H9 (cell line): ENCODE measurements at regions not wholly inside any gene's neighbourhood (a gene's known extent, or its start where the extent isn't known, plus 50 kb on each side); places are given as distances from the start of the nearest gene placed in this dataset.
A peak's percentile ranks its signal among the peaks of the same experiment; 100 is the strongest.

ENCODE experiments used
- DNase-seq: peaks from one replicate; pipeline ENCODE4 v3.0.0-alpha.2; 2017
- H2AFZ ChIP-seq: one replicate; pipeline ENCODE4 v1.6.1; 2013; ENCODE audit warnings: mild to moderate bottlenecking, low read length, control low read depth, moderate library complexity
- H2AK5ac ChIP-seq: 2 replicates; pipeline ENCODE4 v1.6.1; 2013; ENCODE audit warnings: low read length, control low read depth, mixed read lengths; ENCODE audit not compliant: insufficient read length
- H2BK120ac ChIP-seq: one replicate; pipeline ENCODE4 v1.6.1; 2013; ENCODE audit warnings: low read depth, mild to moderate bottlenecking, low read length, control low read depth, inconsistent platforms; ENCODE audit not compliant: poor library complexity, severe bottlenecking
- H2BK12ac ChIP-seq: 2 replicates; pipeline ENCODE4 v1.6.1; 2013; ENCODE audit warnings: low read length, control low read depth, mixed read lengths, low read depth; ENCODE audit not compliant: insufficient read length
- H2BK15ac ChIP-seq: 2 replicates; pipeline ENCODE4 v1.6.1; 2013; ENCODE audit warnings: low read depth, low read length, control low read depth
- H2BK20ac ChIP-seq: one replicate; pipeline ENCODE4 v1.6.1; 2013; ENCODE audit warnings: low read depth, mild to moderate bottlenecking, low read length, control low read depth, inconsistent platforms; ENCODE audit not compliant: poor library complexity, severe bottlenecking
- H2BK5ac ChIP-seq: 2 replicates; pipeline ENCODE4 v1.6.1; 2013; ENCODE audit warnings: low read length, control low read depth, mixed read lengths; ENCODE audit not compliant: insufficient read length
- H3K14ac ChIP-seq: 2 replicates; pipeline ENCODE4 v1.6.1; 2013; ENCODE audit warnings: low read length, control low read depth; ENCODE audit not compliant: insufficient read depth
- H3K18ac ChIP-seq: 2 replicates; pipeline ENCODE4 v1.6.1; 2013; ENCODE audit warnings: low read depth, mild to moderate bottlenecking, mixed read lengths, low read length, control low read depth; ENCODE audit not compliant: insufficient read length
- H3K23ac ChIP-seq: 2 replicates; pipeline ENCODE4 v1.6.1; 2013; ENCODE audit warnings: low read length, control low read depth, mixed read lengths, low read depth; ENCODE audit not compliant: insufficient read length
- H3K23me2 ChIP-seq: 2 replicates; pipeline ENCODE4 v1.6.1; 2013; ENCODE audit warnings: low read depth, mild to moderate bottlenecking, mixed read lengths, low read length, control low read depth; ENCODE audit not compliant: insufficient read length, poor library complexity, severe bottlenecking
- H3K27ac ChIP-seq: 2 replicates; pipeline ENCODE4 v1.5.1; 2013; ENCODE audit warnings: low read length, control low read depth, mixed read lengths, low read depth; ENCODE audit not compliant: insufficient read length
- H3K27me3 ChIP-seq: 2 replicates; pipeline ENCODE4 v1.6.1; 2013; ENCODE audit warnings: low read length, control low read depth, inconsistent platforms; ENCODE audit not compliant: insufficient read depth
- H3K4ac ChIP-seq: 2 replicates; pipeline ENCODE4 v1.6.1; 2013; ENCODE audit warnings: low read depth, mild to moderate bottlenecking, control low read depth, inconsistent platforms, low read length, moderate library complexity
- H3K4me1 ChIP-seq: 2 replicates; pipeline ENCODE4 v1.6.1; 2013; ENCODE audit warnings: low read length, control low read depth, inconsistent platforms; ENCODE audit not compliant: insufficient read depth
- H3K4me2 ChIP-seq: 2 replicates; pipeline ENCODE4 v1.6.1; 2013; ENCODE audit warnings: low read length, control low read depth, mixed read lengths; ENCODE audit not compliant: insufficient read length, insufficient read depth
- H3K56ac ChIP-seq: 2 replicates; pipeline ENCODE4 v1.6.1; 2013; ENCODE audit warnings: low read depth, mild to moderate bottlenecking, mixed read lengths, low read length, control low read depth; ENCODE audit not compliant: insufficient read length
- H3K79me1 ChIP-seq: 2 replicates; pipeline ENCODE4 v1.6.1; 2013; ENCODE audit warnings: low read depth, mild to moderate bottlenecking, moderate library complexity, low read length, control low read depth, inconsistent platforms; ENCODE audit not compliant: insufficient read depth, poor library complexity, severe bottlenecking
- H3K79me2 ChIP-seq: 2 replicates; pipeline ENCODE4 v1.6.1; 2013; ENCODE audit warnings: low read length, control low read depth, inconsistent platforms; ENCODE audit not compliant: insufficient read depth
- H3K9ac ChIP-seq: 2 replicates; pipeline ENCODE4 v1.6.1; 2013; ENCODE audit warnings: low read length, control low read depth, mixed read lengths; ENCODE audit not compliant: insufficient read length; ENCODE audit errors: extremely low read depth
- H3K9me3 ChIP-seq: one replicate; pipeline ENCODE4 v1.6.1; 2013; ENCODE audit warnings: low read depth, low read length, inconsistent platforms; ENCODE audit not compliant: control insufficient read depth
- H3T11ph ChIP-seq: one replicate; pipeline ENCODE4 v1.6.1; 2013; ENCODE audit warnings: mild to moderate bottlenecking, low read length, control low read depth, inconsistent platforms
- H4K20me1 ChIP-seq: one replicate; pipeline ENCODE4 v1.6.1; 2013; ENCODE audit not compliant: control insufficient read depth, insufficient read length, insufficient read depth
- H4K5ac ChIP-seq: 2 replicates; pipeline ENCODE4 v1.6.1; 2013; ENCODE audit warnings: low read depth, mild to moderate bottlenecking, mixed read lengths, low read length, control low read depth; ENCODE audit not compliant: insufficient read length
- H4K8ac ChIP-seq: replicated peaks from 2 replicates; pipeline ENCODE4 v1.6.1; 2013; ENCODE audit warnings: low read length, control low read depth, mixed read lengths, low read depth; ENCODE audit not compliant: insufficient read length
- H4K91ac ChIP-seq: 2 replicates; pipeline ENCODE4 v1.6.1; 2013; ENCODE audit warnings: low read depth, mild to moderate bottlenecking, moderate library complexity, mixed read lengths, low read length, control low read depth; ENCODE audit not compliant: insufficient read length
- H3K27ac Mint-ChIP-seq, 3 experiments: 2 replicates in 2 of 3; 3 replicates in 1 of 3; pipeline ENCODE4 v1.8.0; 2020 to 2021; ENCODE audit warnings: mixed read lengths in 3 of 3, mild to moderate bottlenecking in 1 of 3, moderate library complexity in 1 of 3
- H3K27me3 Mint-ChIP-seq: 2 replicates; pipeline ENCODE4 v1.8.0; 2021; ENCODE audit warnings: low read depth, mild to moderate bottlenecking, moderate library complexity, mixed read lengths
- H3K36me3 Mint-ChIP-seq, 3 experiments: 2 replicates in 2 of 3; 3 replicates in 1 of 3; pipeline ENCODE4 v1.8.0; 2020 to 2021; ENCODE audit warnings: low read depth in 3 of 3, mixed read lengths in 3 of 3; ENCODE audit not compliant: insufficient read depth in 1 of 3
- H3K4me1 Mint-ChIP-seq, 2 experiments: 2 replicates each; pipeline ENCODE4 v1.8.0; 2020; ENCODE audit warnings: mixed read lengths in 2 of 2
- H3K4me3 Mint-ChIP-seq, 2 experiments: 2 replicates in 1 of 2; 3 replicates in 1 of 2; pipeline ENCODE4 v1.8.0; 2020 to 2021; ENCODE audit warnings: mild to moderate bottlenecking in 2 of 2, mixed read lengths in 2 of 2, moderate library complexity in 1 of 2
- H3K9me3 Mint-ChIP-seq, 2 experiments: 2 replicates in 1 of 2; 3 replicates in 1 of 2; pipeline ENCODE4 v1.8.0; 2020; ENCODE audit warnings: mild to moderate bottlenecking in 2 of 2, mixed read lengths in 2 of 2, moderate library complexity in 1 of 2
- CTCF ChIP-seq: fragments of 200-600 bp; sonication (generic); conservative IDR thresholded peaks from 3 replicates; pipeline ENCODE4 v1.8.0; 2021; ENCODE audit warnings: antibody characterized with exemption, mild to moderate bottlenecking
- WGBS: extraction: QIAGEN DNeasy Blood & Tissue Kit; methylation state at CpG from one replicate; pipeline ENCODE4 v1.1.7; 2013; ENCODE audit warnings: missing lambda C conversion rate, low lambda C conversion rate, mixed read lengths; ENCODE audit not compliant: insufficient read length; ENCODE audit errors: extremely low coverage; 5-methylcytosine and 5-hydroxymethylcytosine counted together

- no peak overlapping the region for H3K4me2 ChIP-seq
- no peak overlapping the region for H2AFZ ChIP-seq
- no peak overlapping the region for H4K5ac ChIP-seq
- H4K91ac ChIP-seq: no peak overlapping the region
- H2BK12ac ChIP-seq: no peak overlapping the region
- no peak overlapping the region for H3K27ac ChIP-seq
- TF ChIP-seq CTCF: no peak
- no peak overlapping the region for H4K8ac ChIP-seq
- Mint-ChIP-seq H3K9me3 (no peaks in the 10 kb centered on the region), H3K27me3 (no peaks in the 10 kb centered on the region; the same call in 1 of the 2 replicates), H3K4me3 (no peak overlapping the region), H3K4me1 (no peaks in the 10 kb centered on the region), H3K27ac (peak overlapping the region in 2 of 3 experiments; percentile 8 to 34; a peak in 1 of 7 replicates), H3K36me3 (no peaks in the 10 kb centered on the region)
- no peak overlapping the region for H3K9ac ChIP-seq
- no peak overlapping the region for H2BK20ac ChIP-seq
- no peak overlapping the region for H3K18ac ChIP-seq
- H3K79me1 ChIP-seq: no peaks in the 10 kb centered on the region
- H3T11ph ChIP-seq: no peak overlapping the region
- WGBS: no CpG with 5 or more reads among the region's 2 CpGs
- no peaks in the 10 kb centered on the region for H3K9me3 ChIP-seq
- H3K56ac ChIP-seq: no peak overlapping the region
- H2BK15ac ChIP-seq: no peak overlapping the region
- DNase-seq: no peak
- H3K14ac ChIP-seq: no peak overlapping the region
- no peaks in the 10 kb centered on the region for H3K4me1 ChIP-seq
- no peaks in the 10 kb centered on the region for H3K27me3 ChIP-seq
- H3K4ac ChIP-seq: no peak overlapping the region
- H2BK120ac ChIP-seq: no peak overlapping the region
- no peaks in the 10 kb centered on the region for H3K79me2 ChIP-seq
- no peaks in the 10 kb centered on the region for H3K23me2 ChIP-seq
- H2BK5ac ChIP-seq: no peak overlapping the region
- no peaks in the 10 kb centered on the region for H4K20me1 ChIP-seq
- H2AK5ac ChIP-seq: no peak overlapping the region
- H3K23ac ChIP-seq: no peak overlapping the region
Observed at GRCh38 chr4:126939401-126939800, 693.4 kb upstream of the INTU start.
